Ramos (cell line): ENCODE measurements at regions not wholly inside any gene's neighbourhood (a gene's known extent, or its start where the extent isn't known, plus 50 kb on each side); places are given as distances from the start of the nearest gene placed in this dataset.

Experiments
- in situ Hi-C: fragments of 300-500 bp; cut with MboI; formaldehyde crosslinking; loops from one replicate; pipeline ENCODE4 v1.14.3; 2022; ENCODE audit warnings: low sequenced_read_pairs; ENCODE audit not compliant: unreplicated experiment

DNA sequence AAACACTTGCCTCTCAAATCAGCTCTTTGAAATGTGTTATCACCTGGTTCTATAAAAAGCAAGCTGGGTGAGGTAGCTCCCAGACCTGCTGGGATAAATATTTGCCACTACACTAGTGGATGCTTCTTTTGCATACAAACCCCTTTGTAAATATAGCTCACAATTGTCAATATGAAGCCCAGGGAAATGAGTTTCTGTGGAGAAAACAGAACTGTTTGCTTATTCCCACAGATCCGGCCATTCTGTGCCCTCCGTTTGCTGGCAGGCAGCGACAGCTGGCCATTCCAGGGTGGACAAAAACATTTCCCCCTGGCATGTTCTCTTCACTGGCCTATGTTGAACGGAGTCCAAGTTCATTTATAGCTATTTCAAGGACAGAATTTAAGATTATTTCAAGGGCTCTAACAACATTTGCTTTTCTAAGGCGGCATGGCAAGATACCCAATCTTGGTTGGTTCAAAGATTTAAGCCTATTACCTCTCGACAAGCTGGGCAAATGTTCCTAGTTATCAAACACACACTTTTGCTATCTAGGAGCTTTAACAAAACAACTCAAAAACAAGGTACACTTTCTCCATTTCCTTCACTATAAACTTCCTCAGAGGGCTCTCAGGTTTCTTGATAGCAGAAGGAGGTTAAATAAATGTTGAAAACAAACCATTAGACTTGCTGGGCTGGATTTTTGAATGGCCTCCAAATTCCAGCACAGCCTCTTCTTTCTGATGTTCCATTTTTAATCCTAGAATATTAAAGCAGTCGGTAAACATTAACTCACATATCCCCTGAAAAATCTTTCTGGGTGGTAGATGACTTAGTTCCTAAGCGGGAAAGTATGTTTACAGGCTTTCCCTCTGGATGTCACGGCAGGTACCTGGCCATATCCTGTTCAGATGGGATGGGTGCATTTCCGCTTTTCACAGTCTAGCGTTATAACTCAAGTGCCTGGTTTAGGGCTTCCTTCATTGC lies 332.3 kb downstream of the PLK2 start:
- in situ Hi-C loops = no loop called here

DNA sequence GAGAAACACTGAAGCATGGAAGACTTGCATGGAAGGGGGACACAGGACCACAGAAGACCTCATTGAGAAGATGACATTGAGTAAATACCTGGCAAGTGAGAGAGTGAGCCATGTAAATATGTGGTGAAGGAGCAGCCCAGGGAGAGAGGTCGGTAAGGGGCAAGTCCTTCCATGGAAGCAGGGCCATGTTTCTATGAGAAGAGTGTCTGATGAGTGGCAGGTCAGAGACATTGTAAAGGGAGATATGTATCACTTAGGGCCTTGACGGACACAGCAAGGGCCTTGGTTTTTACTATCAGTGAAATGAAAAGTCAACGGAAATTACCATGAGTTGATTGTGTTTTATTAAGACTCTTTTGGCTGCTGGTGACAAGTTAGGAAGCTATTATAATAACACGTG lies 336.4 kb downstream of the PLK2 start:
- in situ Hi-C loops = no loop called here

DNA sequence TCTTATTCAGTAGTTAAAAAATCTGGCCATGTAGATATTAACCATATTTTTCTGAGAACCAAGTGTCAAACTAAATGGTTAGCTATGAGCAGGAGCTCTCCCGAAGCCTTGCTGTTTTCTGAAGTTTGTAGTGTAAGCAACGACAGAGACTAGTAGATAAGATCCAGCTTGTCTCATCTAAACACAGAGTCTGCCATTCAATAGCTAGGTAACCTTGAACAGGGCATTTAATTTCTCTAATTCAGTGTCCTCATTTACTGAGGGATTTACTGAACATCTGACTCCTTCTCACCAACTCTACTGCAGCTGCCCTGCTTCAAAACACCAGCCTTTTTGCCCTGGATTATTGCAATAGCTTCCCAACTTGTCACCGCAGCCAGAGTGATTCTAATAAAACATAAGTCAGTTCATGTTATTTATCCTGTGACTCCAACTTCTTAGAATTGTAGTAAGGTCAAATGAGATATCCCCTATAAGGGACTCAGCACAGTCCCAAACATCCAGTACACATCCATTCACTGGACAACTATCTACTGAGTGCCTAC lies 337.0 kb downstream of the PLK2 start:
- in situ Hi-C loops = no loop called here

DNA sequence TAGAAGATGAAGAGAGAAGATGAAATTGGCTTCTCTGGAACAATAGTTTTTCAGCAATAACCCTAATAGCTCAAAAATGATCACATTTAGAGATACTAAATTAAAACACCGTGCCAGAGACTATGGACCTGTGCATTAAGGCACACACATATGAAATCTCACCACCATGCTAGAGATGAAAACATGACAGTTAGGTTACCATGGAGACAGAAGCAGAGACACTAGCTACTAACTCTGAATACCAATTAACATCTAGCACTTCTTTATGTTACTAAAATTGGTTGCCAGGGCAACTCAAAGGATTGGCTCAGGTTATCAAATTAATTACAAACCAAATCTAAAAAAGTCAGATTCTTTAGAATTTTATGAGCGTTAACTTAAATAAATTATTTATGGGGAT lies 337.7 kb downstream of the PLK2 start:
- in situ Hi-C loops = no loop called here

DNA sequence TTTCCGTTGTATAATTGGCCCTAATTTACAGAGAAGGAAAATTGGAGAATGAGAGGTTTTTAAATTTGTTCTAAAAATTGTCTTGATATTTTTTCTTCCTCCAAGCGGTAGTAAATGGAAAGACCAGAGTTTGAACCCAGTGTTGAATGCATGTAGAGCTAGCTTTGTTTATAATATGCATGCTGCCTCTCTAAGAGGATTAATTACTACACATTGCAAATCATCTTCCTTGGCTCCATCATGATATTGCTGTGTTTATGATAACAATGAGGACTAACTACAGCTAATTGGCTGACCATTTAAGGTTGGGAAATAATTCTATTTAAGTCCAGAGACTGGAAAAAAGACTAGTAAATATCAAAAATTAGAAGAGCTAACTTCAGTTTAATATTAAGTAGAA lies 338.5 kb downstream of the PLK2 start:
- in situ Hi-C loops = no loop called here

GRCh38 chr5:58117542-58117941 lies 342.3 kb downstream of the PLK2 start:
- in situ Hi-C loops = no loop called here

GRCh38 chr5:58116346-58116745 lies 343.5 kb downstream of the PLK2 start:
- in situ Hi-C loops = no loop called here

DNA sequence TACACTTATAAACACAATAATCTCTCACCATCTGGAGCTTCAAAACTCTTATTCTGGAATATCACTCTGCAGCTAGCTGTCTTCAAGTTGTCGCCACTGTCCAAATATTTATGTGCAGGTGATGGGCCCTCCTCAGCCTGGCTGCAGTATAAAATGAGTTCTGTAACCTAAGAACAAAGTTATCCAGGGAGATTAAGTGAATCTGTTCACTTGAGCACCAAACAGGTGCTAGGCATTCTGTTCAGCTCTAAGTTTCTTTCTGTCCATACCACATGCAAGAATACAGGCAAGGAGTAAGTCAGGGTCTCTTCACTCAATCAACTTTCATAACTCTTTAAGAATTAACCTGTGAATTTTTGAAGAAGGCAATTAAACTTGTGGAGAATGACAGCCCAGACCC lies 344.1 kb downstream of the PLK2 start:
- in situ Hi-C loops = no loop called here

GRCh38 chr5:58114324-58114723 lies 345.6 kb downstream of the PLK2 start:
- in situ Hi-C loops = no loop called here

DNA sequence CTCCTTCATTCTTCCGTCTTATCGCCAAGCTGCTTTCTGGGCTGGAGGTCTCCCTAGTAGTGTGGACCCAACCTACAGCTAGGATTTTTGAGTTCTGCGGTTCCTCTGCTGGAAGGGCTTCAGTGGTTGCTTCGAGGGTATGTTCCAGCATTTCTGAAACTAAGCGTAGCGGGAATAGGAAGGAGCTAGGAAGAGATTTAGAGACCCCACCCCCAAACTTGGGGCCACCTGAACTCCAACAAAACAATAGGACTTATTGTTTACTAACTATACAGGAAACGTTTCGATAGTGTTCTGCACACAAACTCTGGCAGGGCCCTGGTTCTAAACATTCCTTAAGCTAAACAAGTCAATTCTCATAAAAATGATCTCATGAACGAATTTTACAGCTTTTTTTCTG lies 346.7 kb downstream of the PLK2 start:
- in situ Hi-C loops = no loop called here

- in situ Hi-C loops = no loop called here
Measured at GRCh38 chr5:58108511-58108910, 351.4 kb downstream of the PLK2 start.

DNA sequence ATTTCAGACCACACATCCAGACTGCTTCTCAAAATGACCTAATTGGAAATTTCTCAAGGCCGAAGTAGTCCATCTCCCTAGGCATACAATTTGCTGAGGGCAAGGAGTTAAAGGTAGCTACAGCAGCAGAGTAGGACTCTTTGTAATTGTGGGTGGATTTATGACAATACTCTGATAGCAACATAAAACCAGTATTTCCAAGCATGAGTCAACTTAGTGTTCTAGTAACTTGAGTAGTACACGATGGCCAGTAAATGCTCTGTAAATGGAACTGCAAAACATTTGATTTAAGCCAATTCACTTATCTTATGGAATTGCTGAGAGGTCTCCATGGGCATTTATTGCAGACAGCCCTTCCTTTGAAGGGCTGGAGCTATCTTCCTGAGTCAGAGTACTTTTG lies 352.2 kb downstream of the PLK2 start:
- in situ Hi-C loops = no loop called here

- in situ Hi-C loops = no loop called here
Measured at GRCh38 chr5:58106754-58107410, 353.0 kb downstream of the PLK2 start.

DNA sequence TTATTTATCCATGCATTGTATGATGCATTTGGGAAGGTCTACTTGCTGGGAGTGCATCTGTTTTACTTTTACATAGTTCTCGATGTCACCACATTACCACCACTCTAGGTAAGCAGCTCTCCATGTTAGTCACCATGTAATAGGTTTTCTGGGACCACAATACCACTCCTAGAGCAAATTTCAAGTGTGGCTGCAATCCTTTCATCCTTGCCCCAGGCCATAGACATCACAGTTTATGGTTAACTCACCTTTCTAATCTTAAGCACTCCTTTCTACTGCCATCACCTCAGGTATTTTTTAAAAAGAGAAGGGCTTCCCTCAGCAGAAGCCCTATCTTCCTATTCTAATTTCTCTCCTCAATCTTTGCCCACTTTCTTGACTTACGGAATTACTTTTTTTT lies 354.1 kb downstream of the PLK2 start:
- in situ Hi-C loops = no loop called here

GRCh38 chr5:58099257-58099656 lies 360.6 kb downstream of the PLK2 start:
- in situ Hi-C loops = no loop called here

GRCh38 chr5:58094031-58094430 lies 365.9 kb downstream of the PLK2 start:
- in situ Hi-C loops = no loop called here

DNA sequence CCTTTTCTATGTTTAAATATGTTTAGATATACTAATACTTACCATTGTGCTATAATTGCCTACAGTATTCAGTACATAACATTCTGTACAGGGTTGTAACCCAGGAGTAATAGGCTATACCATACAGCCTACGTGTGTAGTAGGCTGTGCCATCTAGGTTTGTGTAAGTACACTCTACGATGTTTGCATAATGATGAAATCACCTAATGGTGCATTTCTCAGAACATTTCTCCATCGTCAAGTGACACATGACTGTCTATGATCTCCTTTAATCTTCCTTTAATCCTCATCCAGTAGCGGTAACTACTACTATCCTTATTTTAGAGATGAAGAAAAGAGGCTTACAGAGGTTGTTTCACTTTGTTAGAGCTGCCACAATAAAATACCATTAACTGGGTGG lies 369.2 kb downstream of the PLK2 start:
- in situ Hi-C loops = no loop called here

DNA sequence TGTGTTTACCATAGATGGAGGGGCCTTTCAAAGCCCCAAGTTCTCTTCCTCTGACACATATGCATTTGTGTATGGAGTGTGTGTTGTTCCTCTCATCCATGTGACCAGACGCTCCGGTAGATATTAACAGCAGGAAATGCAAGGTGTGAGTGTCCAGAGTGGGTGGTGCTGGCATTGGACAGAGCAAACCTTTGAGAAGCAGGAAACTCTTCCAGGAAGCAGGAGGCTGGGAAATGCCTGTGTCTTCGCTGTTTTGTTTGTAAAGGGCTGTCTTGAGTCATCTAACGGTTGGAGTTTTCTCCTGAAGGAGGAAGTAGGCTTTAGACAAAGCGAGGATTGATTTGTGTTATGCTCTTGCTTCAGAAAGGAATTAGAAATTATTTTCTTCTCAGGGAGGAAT lies 370.9 kb downstream of the PLK2 start:
- in situ Hi-C loops = no loop called here

GRCh38 chr5:58087905-58088304 lies 372.0 kb downstream of the PLK2 start:
- in situ Hi-C loops = no loop called here

DNA sequence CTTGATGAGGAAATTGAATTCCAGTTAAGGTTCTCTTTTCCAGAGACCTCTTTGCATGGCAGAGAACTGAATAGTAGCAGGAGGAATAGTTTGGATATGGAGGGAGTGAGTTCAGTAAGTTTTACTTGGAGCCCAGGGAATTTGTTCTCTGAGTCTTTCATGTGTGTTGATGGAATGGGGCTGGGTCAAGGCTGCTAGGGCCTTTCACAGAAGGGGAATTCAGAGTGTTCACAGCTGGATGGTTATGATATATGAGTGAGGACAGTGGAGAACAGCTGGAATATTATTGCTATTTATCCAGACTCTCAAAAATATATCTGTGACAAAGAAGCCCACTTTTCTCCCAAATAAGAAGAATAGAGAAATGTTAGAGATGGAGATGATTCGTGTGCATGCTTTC lies 372.8 kb downstream of the PLK2 start:
- in situ Hi-C loops = no loop called here

DNA sequence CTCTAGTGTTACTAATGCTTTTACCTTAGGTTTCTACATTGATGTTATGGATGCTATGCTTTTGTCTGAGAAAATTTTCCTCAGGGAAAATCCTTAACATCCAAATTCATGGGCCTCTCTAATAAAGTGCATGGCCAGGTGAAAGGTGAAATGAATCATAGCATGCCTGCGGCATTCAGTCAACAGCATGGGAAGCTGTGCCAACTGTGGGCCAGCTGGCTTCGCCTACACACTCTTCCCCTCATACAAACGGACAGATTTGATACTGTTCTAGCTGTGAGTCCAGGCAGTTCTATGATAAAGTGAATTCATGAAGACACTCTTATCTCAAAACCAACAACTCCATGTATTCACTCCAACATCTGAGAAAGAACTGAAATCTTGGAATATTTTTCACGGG lies 374.1 kb downstream of the PLK2 start:
- in situ Hi-C loops = no loop called here
